Calu3 (cell line): ENCODE measurements at regions not wholly inside any gene's neighbourhood (a gene's known extent, or its start where the extent isn't known, plus 50 kb on each side); places are given as distances from the start of the nearest gene placed in this dataset.

ENCODE experiments used
- BruUV-seq: library from RNA; stranded (reverse); fragments of 400-500 nt; replicated peaks from 2 replicates; lab custom pipeline; 2021; lab: Mats Ljungman, UMichigan
- CTCF ChIA-PET: fragments of 300-600 bp; sonication (Branson Sonifier 250); formaldehyde crosslinking; loops from one replicate; lab custom pipeline; 2022; ENCODE audit warnings: antibody characterized with exemption; lab: Charles Lee
- DNase-seq: peaks from one replicate; pipeline ENCODE4 v3.0.0; 2022
- H3K27ac Mint-ChIP-seq: one replicate; pipeline ENCODE4 v1.8.0; 2022; ENCODE audit warnings: mixed read lengths; ENCODE audit not compliant: unreplicated experiment
- H3K27me3 Mint-ChIP-seq: one replicate; pipeline ENCODE4 v1.8.0; 2022; ENCODE audit warnings: mixed read lengths; ENCODE audit not compliant: unreplicated experiment
- H3K36me3 Mint-ChIP-seq: one replicate; pipeline ENCODE4 v1.8.0; 2022; ENCODE audit warnings: mild to moderate bottlenecking, moderate library complexity, mixed read lengths; ENCODE audit not compliant: insufficient read depth, unreplicated experiment
- H3K4me1 Mint-ChIP-seq: one replicate; pipeline ENCODE4 v1.8.0; 2022; ENCODE audit warnings: mild to moderate bottlenecking, low read depth, mixed read lengths; ENCODE audit not compliant: unreplicated experiment
- H3K4me3 Mint-ChIP-seq: one replicate; pipeline ENCODE4 v1.8.0; 2022; ENCODE audit warnings: mild to moderate bottlenecking, low read depth, moderate library complexity, mixed read lengths; ENCODE audit not compliant: unreplicated experiment
- H3K9me3 Mint-ChIP-seq: one replicate; pipeline ENCODE4 v1.8.0; 2022; ENCODE audit warnings: low read depth, mixed read lengths; ENCODE audit not compliant: unreplicated experiment
- CTCF ChIP-seq: fragments of 200-600 bp; IDR thresholded peaks from one replicate; pipeline ENCODE4 v1.8.0; 2022; ENCODE audit warnings: antibody characterized with exemption; ENCODE audit not compliant: unreplicated experiment
- intact Hi-C: fragments of 100-400 bp; cut with micrococcal nuclease; formaldehyde crosslinking; loops from one replicate; pipeline ENCODE4 v1.10.0; 2022; ENCODE audit not compliant: unreplicated experiment

- H3K4me1 Mint-ChIP-seq, result no peaks in the 10 kb centered on the region
- H3K4me3 Mint-ChIP-seq, result no peak overlapping the region
- intact Hi-C loops, result no loop called here
- no peak for DNase-seq
- H3K36me3 Mint-ChIP-seq, result no peaks in the 10 kb centered on the region
- H3K9me3 Mint-ChIP-seq, result peaks cover 5% of the 10 kb centered on the region
- no peak for TF ChIP-seq CTCF
- no TSS peak for BruUV-seq
- H3K27me3 Mint-ChIP-seq, result no peaks in the 10 kb centered on the region
- no peak overlapping the region for H3K27ac Mint-ChIP-seq
- CTCF ChIA-PET, result no interaction called here
These were observed 694.2 kb downstream of the EPHA4 start for GRCh38 chr2:220877897-220878296.

GRCh38 chr2:220880623-220881596 lies 691.2 kb downstream of the EPHA4 start:
- Mint-ChIP-seq H3K27ac (no peak overlapping the region), H3K36me3 (no peaks in the 10 kb centered on the region), H3K4me3 (no peak overlapping the region), H3K9me3 (peaks cover 3% of the 10 kb centered on the region), H3K27me3 (no peaks in the 10 kb centered on the region), H3K4me1 (no peaks in the 10 kb centered on the region)
- intact Hi-C loops, result no loop called here
- TF ChIP-seq CTCF, result no peak
- no TSS peak for BruUV-seq
- CTCF ChIA-PET, result interaction anchor here (0.6 to 0.8 kb wide), 2 partner anchors 36 to 73 kb away, joined by 3 read pairs; no protein-coding TSS in a partner anchor
- no peak for DNase-seq

- CTCF ChIA-PET, result no interaction called here
These were observed 689.6 kb downstream of the EPHA4 start for GRCh38 chr2:220882507-220882906.

GRCh38 chr2:220885593-220885992 lies 686.5 kb downstream of the EPHA4 start:
- no TSS peak for BruUV-seq
- DNase-seq, result no peak
- intact Hi-C loops, result no loop called here
- no peaks in the 10 kb centered on the region for H3K4me1 Mint-ChIP-seq
- no peak overlapping the region for H3K4me3 Mint-ChIP-seq
- no peaks in the 10 kb centered on the region for H3K36me3 Mint-ChIP-seq
- peaks cover under 1% of the 10 kb centered on the region for H3K9me3 Mint-ChIP-seq
- CTCF ChIA-PET, result no interaction called here
- TF ChIP-seq CTCF, result no peak
- no peak overlapping the region for H3K27ac Mint-ChIP-seq
- no peaks in the 10 kb centered on the region for H3K27me3 Mint-ChIP-seq

More at GRCh38 chr2:220882507-220882906, 689.6 kb downstream of the EPHA4 start:
- intact Hi-C loops, result no loop called here
- DNase-seq, result no peak
- TF ChIP-seq CTCF, result no peak
- Mint-ChIP-seq H3K36me3 (no peaks in the 10 kb centered on the region), H3K27me3 (no peaks in the 10 kb centered on the region), H3K27ac (no peak overlapping the region), H3K4me1 (no peaks in the 10 kb centered on the region), H3K4me3 (no peak overlapping the region), H3K9me3 (no peaks in the 10 kb centered on the region)
- BruUV-seq, result no TSS peak
